H1 (cell line): ENCODE measurements at regions not wholly inside any gene's neighbourhood (a gene's known extent, or its start where the extent isn't known, plus 50 kb on each side); places are given as distances from the start of the nearest gene placed in this dataset.

ENCODE experiments used
- CTCF ChIA-PET: fragments of 300-600 bp; sonication (Branson Sonifier 250); formaldehyde crosslinking; loops from one replicate; lab custom pipeline; 2021; ENCODE audit not compliant: partially characterized antibody; lab: Charles Lee
- POLR2A ChIA-PET: fragments of 300-600 bp; sonication (Branson Sonifier 250); formaldehyde crosslinking; loops from one replicate; lab custom pipeline; 2021; ENCODE audit warnings: inconsistent platforms; ENCODE audit not compliant: partially characterized antibody; lab: Charles Lee
- DNase-seq, 2 experiments: peaks; one replicate each; pipeline versions ENCODE4 v3.0.0 to v3.0.0-alpha.2; 2010 to 2022; ENCODE audit warnings: low spot score in 2 of 2, low read depth in 1 of 2, mixed read lengths in 1 of 2
- FAIRE-seq: peaks from 2 replicates; lab custom pipeline; 2011; peaks lifted over from hg19 to GRCh38; lab: Jason Lieb, UNC
- H2AFZ ChIP-seq: 2 replicates; pipeline ENCODE4 v1.8.1; 2012; ENCODE audit warnings: low read length, inconsistent platforms
- H2AK5ac ChIP-seq: 2 replicates; pipeline ENCODE4 v1.6.1; 2013; ENCODE audit warnings: low read depth, low read length
- H2BK120ac ChIP-seq: replicated peaks from 2 replicates; pipeline ENCODE3; 2013; ENCODE audit warnings: low read depth, low read length, inconsistent platforms
- H2BK12ac ChIP-seq: 2 replicates; pipeline ENCODE4 v1.6.1; 2013; ENCODE audit warnings: low read depth, low read length
- H2BK15ac ChIP-seq: 2 replicates; pipeline ENCODE4 v1.6.1; 2013; ENCODE audit warnings: low read length
- H2BK20ac ChIP-seq: 2 replicates; pipeline ENCODE4 v1.6.1; 2013; ENCODE audit warnings: low read length
- H2BK5ac ChIP-seq: 2 replicates; pipeline ENCODE4 v1.6.1; 2013; ENCODE audit warnings: low read depth, low read length
- H3K14ac ChIP-seq: 2 replicates; pipeline ENCODE4 v1.6.1; 2013; ENCODE audit warnings: inconsistent platforms; ENCODE audit not compliant: insufficient read length
- H3K18ac ChIP-seq: 2 replicates; pipeline ENCODE4 v1.6.1; 2013; ENCODE audit warnings: low read length; ENCODE audit errors: extremely low read depth
- H3K23ac ChIP-seq: 2 replicates; pipeline ENCODE4 v1.6.1; 2013; ENCODE audit warnings: inconsistent platforms; ENCODE audit not compliant: insufficient read length
- H3K23me2 ChIP-seq: 2 replicates; pipeline ENCODE4 v1.6.1; 2013; ENCODE audit warnings: low read depth, low read length
- H3K27ac ChIP-seq: 2 replicates; pipeline ENCODE4 v1.6.1; 2011; ENCODE audit warnings: low read depth, low read length, inconsistent platforms
- H3K27me3 ChIP-seq, 4 experiments: replicated peaks in 1 of 4; 1 replicate in 1 of 4; 2 replicates in 3 of 4; pipeline versions ENCODE4 v1.6.1 to v1.8.1; 2011 to 2013; ENCODE audit warnings: low read length in 3 of 4, mild to moderate bottlenecking in 3 of 4, inconsistent platforms in 2 of 4, mixed read lengths in 2 of 4, moderate library complexity in 1 of 4; ENCODE audit not compliant: control insufficient read depth in 3 of 4, insufficient read depth in 3 of 4; ENCODE audit errors: extremely low read depth in 1 of 4
- H3K36me3 ChIP-seq, 4 experiments: 2 replicates each; pipeline versions ENCODE4 v1.6.1 to v1.8.1; 2011 to 2013; ENCODE audit warnings: mild to moderate bottlenecking in 4 of 4, low read length in 3 of 4, moderate library complexity in 2 of 4, control low read depth in 1 of 4, inconsistent platforms in 1 of 4; ENCODE audit not compliant: insufficient read depth in 4 of 4, control insufficient read depth in 2 of 4
- H3K4ac ChIP-seq: replicated peaks from 2 replicates; pipeline ENCODE3; 2013; ENCODE audit warnings: low read length, low read depth, mixed read lengths, inconsistent platforms; ENCODE audit not compliant: insufficient read length
- H3K4me1 ChIP-seq, 4 experiments: replicated peaks in 1 of 4; 1 replicate in 1 of 4; 2 replicates in 3 of 4; pipeline versions ENCODE4 v1.6.1 to v1.8.1; 2011 to 2013; ENCODE audit warnings: low read length in 3 of 4, inconsistent platforms in 2 of 4, mixed read lengths in 1 of 4; ENCODE audit not compliant: insufficient read depth in 4 of 4, control insufficient read depth in 3 of 4
- H3K4me2 ChIP-seq, 2 experiments: 2 replicates each; pipeline versions ENCODE4 v1.6.1 to v1.8.1; 2011 to 2013; ENCODE audit warnings: low read depth in 2 of 2, low read length in 2 of 2, control low read depth in 1 of 2, inconsistent platforms in 1 of 2, mild to moderate bottlenecking in 1 of 2; ENCODE audit not compliant: insufficient read depth in 1 of 2
- H3K4me3 ChIP-seq, 4 experiments: fragments of 200-600, 300-600 bp in 1 of 4; sonication (generic), shearing (Covaris generic), sonication (Bioruptor Twin) in 1 of 4; 2 replicates each; pipeline versions ENCODE4 v1.5.1 to v1.8.1; 2011 to 2016; ENCODE audit warnings: low read length in 4 of 4, low read depth in 3 of 4, control low read depth in 2 of 4, inconsistent platforms in 2 of 4, mild to moderate bottlenecking in 2 of 4, mixed read lengths in 1 of 4, moderate library complexity in 1 of 4; ENCODE audit not compliant: insufficient read depth in 2 of 4; ENCODE audit errors: extremely low read depth in 1 of 4
- H3K56ac ChIP-seq: replicated peaks from 2 replicates; pipeline ENCODE3; 2013; ENCODE audit warnings: low read depth, mild to moderate bottlenecking, mixed read lengths, low read length, inconsistent platforms; ENCODE audit not compliant: insufficient read length
- H3K79me1 ChIP-seq: 2 replicates; pipeline ENCODE4 v1.6.1; 2013; ENCODE audit warnings: low read depth, low read length, control low read depth
- H3K79me2 ChIP-seq, 2 experiments: 2 replicates each; pipeline versions ENCODE4 v1.6.1 to v1.8.1; 2012 to 2013; ENCODE audit warnings: low read length in 2 of 2, mild to moderate bottlenecking in 2 of 2, inconsistent platforms in 1 of 2; ENCODE audit not compliant: insufficient read depth in 2 of 2, control insufficient read depth in 1 of 2
- H3K9ac ChIP-seq, 4 experiments: replicated peaks in 1 of 4; 1 replicate in 1 of 4; 2 replicates in 3 of 4; pipeline versions ENCODE4 v1.6.1 to v1.8.1; 2011 to 2013; ENCODE audit warnings: low read depth in 3 of 4, low read length in 3 of 4, control low read depth in 2 of 4, mild to moderate bottlenecking in 2 of 4, moderate library complexity in 2 of 4, inconsistent platforms in 1 of 4; ENCODE audit errors: extremely low read depth in 1 of 4
- H3K9me3 ChIP-seq, 2 experiments: 2 replicates each; pipeline versions ENCODE4 v1.6.1 to v1.8.1; 2012 to 2013; ENCODE audit warnings: mild to moderate bottlenecking in 2 of 2, moderate library complexity in 2 of 2, control low read depth in 1 of 2, inconsistent platforms in 1 of 2, low read depth in 1 of 2, low read length in 1 of 2, mixed read lengths in 1 of 2; ENCODE audit not compliant: insufficient read depth in 2 of 2
- H4K20me1 ChIP-seq, 2 experiments: replicated peaks in 1 of 2; 2 replicates each; pipeline versions ENCODE3 to v1.8.1; 2011 to 2013; ENCODE audit warnings: inconsistent platforms in 2 of 2, low read length in 2 of 2, mild to moderate bottlenecking in 1 of 2; ENCODE audit not compliant: insufficient read depth in 2 of 2, control insufficient read depth in 1 of 2
- H4K5ac ChIP-seq: 2 replicates; pipeline ENCODE4 v1.6.1; 2013; ENCODE audit warnings: low read length, low read depth, mixed read lengths, inconsistent platforms; ENCODE audit not compliant: insufficient read length
- H4K8ac ChIP-seq: 2 replicates; pipeline ENCODE4 v1.8.0; 2013; ENCODE audit warnings: mild to moderate bottlenecking, moderate library complexity, low read length, inconsistent platforms; ENCODE audit not compliant: insufficient read depth; ENCODE audit errors: extremely low read depth
- H4K91ac ChIP-seq: replicated peaks from 2 replicates; pipeline ENCODE3; 2013; ENCODE audit warnings: low read length, mixed read lengths, inconsistent platforms; ENCODE audit not compliant: insufficient read length
- BCL11A ChIP-seq, 2 experiments: IDR thresholded peaks; one replicate each; pipeline ENCODE4 v1.6.1; 2011; ENCODE audit warnings: low read depth in 2 of 2, low read length in 2 of 2, mild to moderate bottlenecking in 2 of 2
- CREB1 ChIP-seq: IDR thresholded peaks from 2 replicates; pipeline ENCODE4 v1.6.1; 2012; ENCODE audit warnings: inconsistent platforms
- CTBP2 ChIP-seq: IDR thresholded peaks from 2 replicates; pipeline ENCODE4 v1.7.0; 2011; ENCODE audit warnings: borderline replicate concordance, mild to moderate bottlenecking, moderate library complexity, mixed read lengths, low read length; ENCODE audit not compliant: insufficient read depth, insufficient read length
- EZH2 ChIP-seq: fragments of 200-600 bp; sonication (generic); IDR thresholded peaks from 2 replicates; pipeline ENCODE4 v1.7.1; 2012; ENCODE audit warnings: low read depth, mild to moderate bottlenecking, moderate library complexity, low read length, inconsistent platforms; ENCODE audit not compliant: severe bottlenecking
- GTF2F1 ChIP-seq: IDR thresholded peaks from 2 replicates; pipeline ENCODE4 v1.6.1; 2012; ENCODE audit warnings: low read depth, low read length, improper control_type of control experiment, borderline replicate concordance
- HDAC2 ChIP-seq, 2 experiments: fragments of 300-600 bp in 1 of 2; sonication (generic) in 1 of 2; IDR thresholded peaks; 2 replicates each; pipeline ENCODE4 v1.6.1; 2011 to 2012; ENCODE audit warnings: low read depth in 2 of 2, low read length in 2 of 2, mild to moderate bottlenecking in 2 of 2, moderate library complexity in 2 of 2, borderline replicate concordance in 1 of 2, inconsistent platforms in 1 of 2
- HDAC6 ChIP-seq: IDR thresholded peaks from one replicate; pipeline ENCODE4 v1.7.1; 2012; ENCODE audit warnings: low read depth, mild to moderate bottlenecking, inconsistent platforms, low read length, moderate library complexity
- JUND ChIP-seq: IDR thresholded peaks from 2 replicates; pipeline ENCODE4 v1.6.1; 2011; ENCODE audit warnings: mild to moderate bottlenecking, improper control_type of control experiment, low read length
- KDM1A ChIP-seq: fragments of 200-600, 300-600 bp; sonication (generic); IDR thresholded peaks from 2 replicates; pipeline ENCODE4 v1.7.1; 2016; ENCODE audit warnings: mild to moderate bottlenecking, low read length, borderline replicate concordance
- POLR2A ChIP-seq, 2 experiments: IDR thresholded peaks; 1 replicate in 1 of 2; 2 replicates in 1 of 2; pipeline ENCODE4 v1.6.1; 2011; ENCODE audit warnings: low read depth in 2 of 2, low read length in 2 of 2, mild to moderate bottlenecking in 2 of 2; ENCODE audit errors: control extremely low read depth in 1 of 2
- RNF2 ChIP-seq: fragments of 200-900, 300-1000 bp; sonication (generic); IDR thresholded peaks from 2 replicates; pipeline ENCODE4 v1.7.1; 2016; ENCODE audit warnings: borderline replicate concordance, low read depth, mild to moderate bottlenecking, antibody characterized with exemption, low read length; ENCODE audit not compliant: poor library complexity, severe bottlenecking; ENCODE audit errors: missing control alignments
- SP4 ChIP-seq: IDR thresholded peaks from 2 replicates; pipeline ENCODE4 v1.6.1; 2012; ENCODE audit warnings: low read length, inconsistent platforms
- SRF ChIP-seq: IDR thresholded peaks from 2 replicates; pipeline ENCODE4 v1.6.1; 2011; ENCODE audit warnings: mild to moderate bottlenecking, low read depth, low read length, moderate library complexity
- TAF1 ChIP-seq: IDR thresholded peaks from 2 replicates; pipeline ENCODE4 v1.6.1; 2011; ENCODE audit warnings: mild to moderate bottlenecking, low read depth, low read length
- WGBS, 2 experiments: shearing (Covaris generic) in 1 of 2; methylation state at CpG; one replicate each; pipeline versions ENCODE4 v1.1.6 to v1.1.7; 2013 to 2015; ENCODE audit warnings: low lambda C conversion rate in 2 of 2, mixed read lengths in 2 of 2, inconsistent platforms in 1 of 2, low coverage in 1 of 2, missing lambda C conversion rate in 1 of 2; ENCODE audit not compliant: insufficient replicate concordance in 2 of 2, insufficient coverage in 1 of 2, insufficient read length in 1 of 2; ENCODE audit errors: extremely low coverage in 1 of 2, missing lambda C conversion rate in 1 of 2; 5-methylcytosine and 5-hydroxymethylcytosine counted together
- TF ChIP-seq, protein P1 (sequence below): IDR thresholded peaks from 2 replicates; pipeline ENCODE4 v1.6.1; 2012; ENCODE audit warnings: inconsistent platforms

GRCh38 chr15:53251523-53251922, 461.4 kb upstream of the ONECUT1 start:
- ChIA-PET POLR2A (interaction anchor here (0.6 kb wide), 1 partner anchor 465 kb away, joined by 5 read pairs; no protein-coding TSS in a partner anchor), CTCF (interaction anchor here (0.7 to 0.9 kb wide), 2 partner anchors 57 to 635 kb away, joined by 3 read pairs; no protein-coding TSS in a partner anchor)
- no peak overlapping the region for H2BK15ac ChIP-seq
- no peak overlapping the region for H4K91ac ChIP-seq
- H3K4me1 ChIP-seq = peaks cover 0 to 3% (median under 1%) of the 10 kb centered on the region in 4 experiments; a peak in 4 of 7 replicates
- WGBS, 2 experiments = 88% methylated on average over 2 of the region's 2 CpGs; no CpG with 5 or more reads in 1 of the 2 experiments
- H2BK20ac ChIP-seq = no peak overlapping the region
- H3K79me2 ChIP-seq = no peaks in the 10 kb centered on the region
- H3K4me3 ChIP-seq = no peak overlapping the region
- H3K18ac ChIP-seq = no peak overlapping the region
- no peak overlapping the region for H4K5ac ChIP-seq
- H3K79me1 ChIP-seq = no peaks in the 10 kb centered on the region
- FAIRE-seq (no peak), DNase-seq (no peak)
- no peaks in the 10 kb centered on the region for H4K20me1 ChIP-seq
- no peak overlapping the region for H3K14ac ChIP-seq
- H3K9me3 ChIP-seq = no peaks in the 10 kb centered on the region
- no peak overlapping the region for H3K23ac ChIP-seq
- no peak overlapping the region for H3K4me2 ChIP-seq
- no peaks in the 10 kb centered on the region for H3K27me3 ChIP-seq
- no peak overlapping the region for H3K9ac ChIP-seq
- no peak overlapping the region for H2AK5ac ChIP-seq
- H2BK120ac ChIP-seq = no peak overlapping the region
- H2BK12ac ChIP-seq = no peak overlapping the region
- H3K27ac ChIP-seq = no peak overlapping the region
- no peak overlapping the region for H3K56ac ChIP-seq
- no peak overlapping the region for H2BK5ac ChIP-seq
- H2AFZ ChIP-seq = no peak overlapping the region
- no peak overlapping the region for H4K8ac ChIP-seq
- H3K23me2 ChIP-seq = no peaks in the 10 kb centered on the region
- H3K36me3 ChIP-seq = no peaks in the 10 kb centered on the region
- H3K4ac ChIP-seq = no peak overlapping the region
- TF ChIP-seq POLR2A (IDR thresholded peaks at IDR 0.05; ENCODE audit: control extremely low read depth in 1 of 2, low read depth in 2 of 2, low read length in 2 of 2) (no peak), RNF2 (no peak), JUND (no peak), BCL11A (IDR thresholded peaks at IDR 0.05; ENCODE audit: low read depth in 2 of 2, low read length in 2 of 2) (no peak), HDAC6 (no peak), CREB1 (no peak), SRF (no peak), EZH2 (no peak), CTBP2 (no peak), GTF2F1 (no peak), HDAC2 (IDR thresholded peaks at IDR 0.05; ENCODE audit: borderline replicate concordance in 1 of 2, low read depth in 2 of 2, low read length in 2 of 2) (no peak), KDM1A (no peak), SP4 (no peak), TAF1 (no peak)
- TF ChIP-seq, protein P1, sequence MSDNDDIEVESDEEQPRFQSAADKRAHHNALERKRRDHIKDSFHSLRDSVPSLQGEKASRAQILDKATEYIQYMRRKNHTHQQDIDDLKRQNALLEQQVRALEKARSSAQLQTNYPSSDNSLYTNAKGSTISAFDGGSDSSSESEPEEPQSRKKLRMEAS = no peak
